OCI-LY7 (cell line): ENCODE measurements at regions not wholly inside any gene's neighbourhood (a gene's known extent, or its start where the extent isn't known, plus 50 kb on each side); places are given as distances from the start of the nearest gene placed in this dataset.
"Not testable (repeated sequence)": the region's sequence is repeated elsewhere in the genome, so short reads cannot be mapped to it uniquely, and the experiment has no call there.

ENCODE experiments used
- BruUV-seq: library from RNA; stranded (reverse); fragments of 400-500 nt; replicated peaks from 2 replicates; lab custom pipeline; 2021; lab: Mats Ljungman, UMichigan
- CTCF ChIA-PET: fragments of 300-600 bp; sonication (Branson Sonifier 250); formaldehyde crosslinking; loops from one replicate; lab custom pipeline; 2022; ENCODE audit warnings: antibody characterized with exemption; ENCODE audit not compliant: unreplicated experiment; lab: Charles Lee
- POLR2A ChIA-PET: fragments of 300-600 bp; sonication (Branson Sonifier 250); formaldehyde crosslinking; loops from one replicate; lab custom pipeline; 2022; ENCODE audit warnings: antibody characterized with exemption; lab: Charles Lee
- DNase-seq: peaks from one replicate; pipeline ENCODE4 v3.0.0-alpha.2; 2015; ENCODE audit warnings: low spot score
- H2AFZ ChIP-seq: fragments of 200-600 bp; sonication (generic), shearing (Covaris generic); 2 replicates; pipeline ENCODE4 v1.6.1; 2014; ENCODE audit warnings: mild to moderate bottlenecking, antibody characterized with exemption, low read length, moderate library complexity
- H3K27ac ChIP-seq: fragments of 200-600 bp; sonication (generic); 2 replicates; pipeline ENCODE4 v1.5.1; 2014; ENCODE audit warnings: mixed run types, low read depth, mild to moderate bottlenecking, moderate library complexity, low read length, inconsistent platforms; ENCODE audit not compliant: poor library complexity, severe bottlenecking
- H3K36me3 ChIP-seq: fragments of 200-600 bp; sonication (generic); 2 replicates; pipeline ENCODE4 v1.6.1; 2014; ENCODE audit warnings: mild to moderate bottlenecking, antibody characterized with exemption, low read length, moderate library complexity, mixed read lengths; ENCODE audit not compliant: insufficient read depth
- H3K4me1 ChIP-seq: fragments of 200-600 bp; sonication (generic); 2 replicates; pipeline ENCODE4 v1.5.1; 2014; ENCODE audit warnings: mild to moderate bottlenecking, low read length; ENCODE audit not compliant: insufficient read depth, poor library complexity, severe bottlenecking
- H3K4me2 ChIP-seq: fragments of 200-600 bp; sonication (generic); 2 replicates; pipeline ENCODE4 v1.6.1; 2014; ENCODE audit warnings: mild to moderate bottlenecking, low read length
- H3K4me3 ChIP-seq: fragments of 200-600 bp; sonication (generic); 2 replicates; pipeline ENCODE4 v1.5.1; 2014; ENCODE audit warnings: mild to moderate bottlenecking, low read depth, low read length; ENCODE audit not compliant: poor library complexity, severe bottlenecking
- H3K79me2 ChIP-seq: fragments of 200-600 bp; sonication (generic); 2 replicates; pipeline ENCODE4 v1.6.1; 2016; ENCODE audit warnings: low read depth, mild to moderate bottlenecking, low read length, moderate library complexity, mixed read lengths; ENCODE audit not compliant: insufficient read depth
- H3K9me2 ChIP-seq: fragments of 200-600 bp; sonication (generic); 2 replicates; pipeline ENCODE4 v1.6.1; 2016; ENCODE audit warnings: mild to moderate bottlenecking, low read length, mixed read lengths; ENCODE audit not compliant: insufficient read depth
- H3K9me3 ChIP-seq: fragments of 200-600 bp; sonication (generic); 2 replicates; pipeline ENCODE4 v1.6.1; 2014; ENCODE audit warnings: mild to moderate bottlenecking, mixed run types, low read length, mixed read lengths
- H4K20me1 ChIP-seq: fragments of 200-600 bp; sonication (generic); 2 replicates; pipeline ENCODE4 v1.6.1; 2014; ENCODE audit warnings: mild to moderate bottlenecking, antibody characterized with exemption, low read length, moderate library complexity, mixed read lengths; ENCODE audit not compliant: insufficient read depth
- CTCF ChIP-seq: fragments of 200-600 bp; sonication (generic); conservative IDR thresholded peaks from 2 replicates; pipeline ENCODE4 v1.5.1; 2014; ENCODE audit warnings: mild to moderate bottlenecking, antibody characterized with exemption, low read length, moderate library complexity, mixed read lengths
- EZH2phosphoT487 ChIP-seq: fragments of 200-600 bp; sonication (generic); IDR thresholded peaks from 2 replicates; pipeline ENCODE4 v1.6.1; 2018; ENCODE audit warnings: low read depth, borderline replicate concordance, mild to moderate bottlenecking, mixed run types, antibody characterized with exemption, low read length, moderate library complexity, mixed read lengths
- intact Hi-C: fragments of 100-400 bp; cut with micrococcal nuclease; formaldehyde crosslinking; loops from one replicate; pipeline ENCODE4 v1.10.0; 2022; ENCODE audit not compliant: unreplicated experiment

GRCh38 chr4:135476272-135476671 lies 1274.7 kb upstream of the PABPC4L start:
- CTCF ChIA-PET = no interaction called here
- POLR2A ChIA-PET = no interaction called here
- H4K20me1 ChIP-seq = no peaks in the 10 kb centered on the region
- H2AFZ ChIP-seq = no peak overlapping the region
- no peaks in the 10 kb centered on the region for H3K4me1 ChIP-seq
- intact Hi-C loops = no loop called here
- no peak overlapping the region for H3K27ac ChIP-seq
- no peaks in the 10 kb centered on the region for H3K36me3 ChIP-seq
- no peak for TF ChIP-seq EZH2phosphoT487
- TF ChIP-seq CTCF = no peak
- no peaks in the 10 kb centered on the region for H3K79me2 ChIP-seq
- no TSS peak for BruUV-seq
- H3K9me2 ChIP-seq = no peaks in the 10 kb centered on the region
- DNase-seq = no peak
- H3K4me2 ChIP-seq = no peak overlapping the region
- H3K4me3 ChIP-seq = no peak overlapping the region
- no peaks in the 10 kb centered on the region for H3K9me3 ChIP-seq

GRCh38 chr4:135464311-135464710 lies 1262.7 kb upstream of the PABPC4L start:
- no peak overlapping the region for H2AFZ ChIP-seq
- no peak for TF ChIP-seq EZH2phosphoT487
- TF ChIP-seq CTCF = no peak
- H3K9me2 ChIP-seq = no peaks in the 10 kb centered on the region
- no TSS peak for BruUV-seq
- no peak overlapping the region for H3K4me2 ChIP-seq
- intact Hi-C loops = no loop called here
- no peaks in the 10 kb centered on the region for H4K20me1 ChIP-seq
- no peaks in the 10 kb centered on the region for H3K36me3 ChIP-seq
- H3K4me1 ChIP-seq = no peaks in the 10 kb centered on the region
- CTCF ChIA-PET = no interaction called here
- no peak for DNase-seq
- H3K4me3 ChIP-seq = no peak overlapping the region
- no peak overlapping the region for H3K27ac ChIP-seq
- no peaks in the 10 kb centered on the region for H3K79me2 ChIP-seq
- no peaks in the 10 kb centered on the region for H3K9me3 ChIP-seq
- POLR2A ChIA-PET = interaction anchor here (0.6 kb wide), 1 partner anchor 105 kb away, joined by 3 read pairs; no protein-coding TSS in a partner anchor

GRCh38 chr4:135447598-135447997 lies 1246.0 kb upstream of the PABPC4L start:
- BruUV-seq, H3K36me3 ChIP-seq, H3K9me3 ChIP-seq, DNase-seq, H3K79me2 ChIP-seq, H3K4me1 ChIP-seq, CTCF ChIA-PET, H3K4me2 ChIP-seq, intact Hi-C loops, H3K4me3 ChIP-seq, H2AFZ ChIP-seq, H3K9me2 ChIP-seq, POLR2A ChIA-PET, H3K27ac ChIP-seq, H4K20me1 ChIP-seq: not testable (repeated sequence)
